PC-9 (cell line): ENCODE measurements at regions not wholly inside any gene's neighbourhood (a gene's known extent, or its start where the extent isn't known, plus 50 kb on each side); places are given as distances from the start of the nearest gene placed in this dataset.

Source experiments
- CTCF ChIP-seq: fragments of 200-600 bp; sonication (generic); conservative IDR thresholded peaks from 2 replicates; pipeline ENCODE4 v1.6.1; 2017; ENCODE audit warnings: mixed run types, antibody characterized with exemption, mild to moderate bottlenecking, moderate library complexity
- EZH2 ChIP-seq: fragments of 200-600 bp; sonication (generic); IDR thresholded peaks from 2 replicates; pipeline ENCODE4 v1.8.0; 2017; ENCODE audit warnings: antibody characterized with exemption, low read depth

DNA sequence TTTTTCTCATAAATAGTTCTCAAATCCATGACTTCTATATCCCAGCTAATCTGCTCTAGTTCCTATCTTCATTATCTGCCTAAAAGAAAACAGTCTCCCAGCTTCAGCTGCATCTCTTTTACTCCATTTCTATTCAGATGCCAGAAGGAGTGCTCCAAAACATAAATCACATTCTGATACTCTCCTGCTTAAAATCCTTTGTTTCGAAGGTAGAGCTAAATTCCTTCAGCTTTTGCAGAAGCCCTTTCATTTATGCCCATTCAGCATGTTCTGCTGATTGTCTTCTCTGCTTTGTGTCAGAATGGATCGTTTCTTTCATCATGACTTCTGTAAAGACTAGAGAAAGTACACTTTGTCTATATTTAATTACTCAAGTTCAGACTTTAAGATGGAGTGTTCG, 440.1 kb upstream of the SMIM31 start:
- no peak for TF ChIP-seq EZH2
- no peak for TF ChIP-seq CTCF
